ENCODE measurements at regions not wholly inside any gene's neighbourhood (a gene's known extent, or its start where the extent isn't known, plus 50 kb on each side); places are given as distances from the start of the nearest gene placed in this dataset.

GRCh38 chr1:57908147-57908890, 484.5 kb upstream of the DAB1 start:
- no peak for DNase-seq

- no peak for DNase-seq
Observed at GRCh38 chr1:57901208-57901919, 477.5 kb upstream of the DAB1 start.

DNA sequence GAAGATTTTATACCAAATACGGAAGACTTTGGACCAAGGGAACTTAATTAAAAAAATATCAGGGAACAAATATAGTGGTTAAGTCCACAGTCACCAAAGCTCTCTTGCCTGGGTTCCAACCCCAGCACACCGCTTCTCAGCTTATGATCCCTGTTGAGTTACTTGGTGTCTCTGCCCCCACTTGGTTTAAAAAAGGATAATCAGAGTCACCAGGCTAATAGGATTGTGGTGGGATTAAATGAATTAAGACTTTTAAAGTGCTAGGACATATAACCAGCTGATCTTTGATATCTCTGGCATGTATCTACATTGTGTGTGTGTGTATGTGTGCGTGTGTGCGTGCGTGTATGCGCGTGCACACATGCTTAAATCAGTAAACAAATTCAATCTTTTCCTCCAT, 474.7 kb upstream of the DAB1 start:
- no peak for DNase-seq

GRCh38 chr1:57897581-57897980, 473.7 kb upstream of the DAB1 start:
- no peak for DNase-seq

GRCh38 chr1:57894315-57894714, 470.5 kb upstream of the DAB1 start:
- DNase-seq, result no peak

GRCh38 chr1:57889676-57890320, 465.9 kb upstream of the DAB1 start:
- DNase-seq, result no peak

- no peak for DNase-seq
Observed at GRCh38 chr1:57887964-57888491, 464.2 kb upstream of the DAB1 start.

- no peak for DNase-seq
Observed at GRCh38 chr1:57886376-57886775, 462.5 kb upstream of the DAB1 start.

DNA sequence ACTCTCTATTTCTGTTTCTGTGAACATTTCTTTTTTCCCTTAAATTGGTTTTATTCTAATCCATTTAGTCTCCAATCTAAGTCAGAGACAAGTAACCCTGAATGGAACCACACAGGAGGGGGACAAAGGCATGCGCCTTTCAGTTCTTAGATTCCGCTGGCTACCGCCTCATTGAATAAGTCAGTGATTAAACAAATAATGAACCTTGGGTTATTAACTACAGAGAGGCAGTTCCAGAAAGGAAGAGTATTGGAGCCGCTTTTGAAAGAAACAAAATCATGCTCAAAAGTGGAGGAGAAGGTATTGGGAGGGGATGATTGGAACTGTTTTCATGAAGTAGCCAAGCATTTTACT, 459.8 kb upstream of the DAB1 start:
- DNase-seq, result no peak

DNA sequence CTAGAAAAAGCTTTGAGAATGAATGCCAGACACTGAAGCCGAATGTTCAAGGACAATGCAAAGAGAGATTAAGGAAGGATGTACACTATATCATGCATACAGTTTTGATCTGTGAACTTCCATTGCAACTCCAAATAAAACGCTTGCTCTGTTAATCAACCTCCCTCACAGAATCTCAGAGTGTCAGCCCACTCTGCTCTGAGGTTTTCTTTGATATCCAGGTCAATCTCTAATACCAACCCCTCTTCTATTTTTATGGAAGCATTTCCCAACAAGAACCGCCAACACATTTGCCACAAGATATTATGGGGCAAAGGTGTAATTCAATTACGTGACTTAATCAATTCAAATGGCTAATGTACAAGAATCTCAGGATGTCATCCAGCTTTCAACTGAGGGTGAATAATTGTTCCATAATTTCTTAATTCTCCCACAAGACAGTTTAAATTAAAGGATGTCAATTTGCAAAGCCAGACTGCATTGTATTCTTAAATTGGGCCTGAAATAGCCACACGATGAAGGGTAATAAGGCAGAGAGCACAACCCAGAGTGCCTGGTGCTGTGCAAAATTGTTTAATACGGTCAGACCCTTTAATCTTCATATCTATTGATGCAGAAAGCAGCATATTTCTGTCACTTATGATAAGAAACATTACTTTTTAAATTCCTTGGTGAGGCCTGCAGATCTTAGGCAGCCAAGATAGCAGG, 459.2 kb upstream of the DAB1 start:
- no peak for DNase-seq

DNA sequence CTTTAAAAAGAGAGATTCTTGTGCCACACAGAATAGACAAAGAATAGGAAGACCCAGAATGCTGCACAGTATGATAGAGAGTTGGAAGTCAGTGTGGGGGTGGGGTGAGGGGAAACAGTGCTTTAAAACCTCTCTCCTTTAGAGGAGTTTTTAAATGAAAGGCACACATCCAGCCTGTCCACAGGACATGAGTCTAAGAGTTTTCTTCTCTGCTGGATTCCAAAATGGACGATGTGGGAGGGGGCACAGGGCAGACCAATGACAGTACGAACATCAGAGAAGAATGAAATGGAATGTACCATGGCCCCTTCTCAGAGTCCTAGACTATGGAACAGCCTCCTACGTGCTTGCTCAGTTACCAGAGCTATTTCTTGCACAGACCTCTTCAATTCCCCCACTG, 458.2 kb upstream of the DAB1 start:
- DNase-seq, result no peak

- no peak for DNase-seq
Observed at GRCh38 chr1:57881639-57882038, 457.8 kb upstream of the DAB1 start.

DNA sequence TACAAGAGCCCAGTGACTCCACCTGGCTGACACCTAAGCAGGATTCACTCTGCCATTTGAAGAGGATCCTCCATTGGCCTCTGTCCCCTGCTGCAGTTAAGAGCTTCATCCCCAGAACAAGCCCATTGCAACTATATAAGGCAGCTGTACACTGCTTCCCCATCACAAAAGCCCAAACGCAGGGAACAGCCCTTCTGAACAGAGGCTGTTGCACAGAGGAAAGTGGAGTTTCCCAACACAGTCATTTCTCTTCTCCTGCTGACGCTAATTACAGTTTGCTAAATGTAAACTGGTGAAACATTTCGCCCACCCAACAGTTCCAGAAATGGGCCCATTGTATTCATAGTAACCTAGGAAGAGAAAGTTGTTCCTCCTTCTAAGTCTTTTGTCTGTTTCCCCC, 455.8 kb upstream of the DAB1 start:
- DNase-seq, result no peak

DNA sequence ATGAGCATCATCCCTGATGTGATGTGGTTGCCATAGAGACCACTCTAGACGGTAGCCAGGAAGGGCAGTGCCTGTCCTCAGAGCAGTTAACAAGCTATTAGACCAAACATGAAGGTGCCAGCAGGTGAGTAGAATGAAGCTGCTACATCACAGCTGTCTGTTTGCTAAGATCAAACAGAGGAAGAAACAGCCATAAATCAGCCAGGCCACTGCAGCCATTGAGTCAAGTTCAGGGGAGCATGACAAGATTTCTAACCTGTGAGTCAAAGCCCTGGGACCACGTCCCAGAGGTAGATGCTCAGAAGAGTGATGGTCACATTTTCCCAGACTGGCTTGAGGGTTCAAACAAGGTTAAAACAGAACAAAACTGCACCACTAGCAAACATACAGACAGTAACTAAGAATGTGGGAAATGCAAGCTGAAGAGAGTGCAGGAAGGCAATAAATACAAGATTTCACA, 450.6 kb upstream of the DAB1 start:
- no peak for DNase-seq

DNA sequence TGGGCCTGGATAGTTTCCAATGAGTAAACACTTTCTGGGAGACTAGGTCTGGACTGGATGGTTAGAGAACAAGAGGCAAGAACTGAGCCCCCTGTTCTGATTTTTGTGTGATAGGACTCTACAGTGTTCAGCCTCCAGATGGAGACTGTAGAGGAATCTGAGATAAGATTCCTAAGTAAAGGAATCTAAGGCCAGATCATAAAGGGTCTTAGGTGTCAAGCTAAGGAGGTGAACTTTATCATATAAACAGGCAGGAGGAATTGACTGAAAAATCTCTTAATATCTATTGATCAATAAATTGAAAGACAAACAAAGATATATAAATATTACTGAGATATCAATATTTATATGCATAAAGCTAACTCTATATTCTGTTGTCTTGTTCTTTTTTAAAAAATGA, 449.1 kb upstream of the DAB1 start:
- DNase-seq, result no peak

DNA sequence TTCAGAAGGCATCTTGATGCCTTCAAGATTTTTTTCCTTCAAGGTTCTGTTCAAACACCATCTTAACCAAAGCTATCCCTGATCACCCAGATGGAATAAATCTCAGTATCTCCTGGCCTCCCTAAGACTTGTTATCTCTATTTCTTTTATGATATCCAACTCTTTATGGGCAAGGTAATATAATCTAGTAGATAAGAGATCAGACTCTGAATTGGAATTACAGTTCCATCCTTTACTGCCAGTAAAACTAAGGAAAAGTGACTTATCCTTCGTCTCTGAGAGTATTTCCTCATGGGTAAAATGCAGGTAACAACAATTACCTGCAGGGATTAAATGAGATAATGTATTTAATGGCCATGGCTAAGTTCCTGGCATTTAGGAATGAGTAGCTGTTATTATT, 445.0 kb upstream of the DAB1 start:
- no peak for DNase-seq

DNA sequence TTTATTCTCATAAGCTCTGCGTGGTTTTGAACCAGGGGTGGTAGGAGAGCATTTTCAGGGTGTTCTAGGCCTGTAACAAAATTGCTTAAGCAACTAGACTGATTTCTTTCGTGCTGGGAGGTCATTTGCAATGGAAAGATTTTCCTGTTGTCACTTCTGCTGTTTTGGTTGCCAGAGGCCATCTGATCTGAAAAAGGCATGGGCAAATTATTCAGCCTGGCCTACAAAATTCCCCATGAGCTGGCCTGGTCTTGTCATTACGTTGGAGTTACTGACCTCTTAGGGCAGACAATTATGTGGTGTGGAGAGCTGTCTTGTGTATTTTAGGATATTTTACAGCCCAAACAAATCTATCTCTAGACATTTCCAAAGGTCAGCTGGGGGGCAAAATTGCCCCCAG, 444.4 kb upstream of the DAB1 start:
- no peak for DNase-seq

- no peak for DNase-seq
Observed at GRCh38 chr1:57866998-57867397, 443.1 kb upstream of the DAB1 start.

DNA sequence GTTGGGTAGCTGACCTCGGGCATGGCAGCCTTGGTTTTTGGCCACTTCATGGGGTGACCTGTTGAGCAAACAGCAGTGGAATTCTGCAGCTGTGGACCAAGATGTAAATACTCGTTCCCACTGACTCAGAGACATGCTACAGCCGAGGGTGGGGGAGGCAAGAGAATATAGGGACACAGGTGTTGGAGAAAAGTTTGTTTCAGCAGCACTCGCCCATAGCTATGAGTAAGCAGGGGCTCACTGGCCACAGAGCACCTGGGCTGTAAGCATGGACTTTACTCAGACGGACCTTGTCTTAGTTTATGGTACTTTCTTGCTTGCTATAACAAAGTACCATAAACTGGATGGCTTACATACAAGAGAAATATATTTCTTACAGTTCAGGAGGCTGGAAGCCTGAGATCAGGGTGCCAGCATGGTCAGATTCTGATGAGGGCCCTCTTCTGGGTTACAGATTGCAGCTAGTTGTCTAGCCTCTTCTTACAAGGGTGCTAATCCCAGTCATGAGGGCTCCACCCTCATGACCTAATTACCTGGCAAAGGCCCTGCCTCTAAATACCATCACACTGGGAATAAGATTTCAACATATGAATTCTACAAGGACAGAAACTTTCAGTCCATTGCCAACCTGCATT, 437.2 kb upstream of the DAB1 start:
- no peak for DNase-seq

GRCh38 chr1:57860325-57860724, 436.5 kb upstream of the DAB1 start:
- DNase-seq, result no peak

DNA sequence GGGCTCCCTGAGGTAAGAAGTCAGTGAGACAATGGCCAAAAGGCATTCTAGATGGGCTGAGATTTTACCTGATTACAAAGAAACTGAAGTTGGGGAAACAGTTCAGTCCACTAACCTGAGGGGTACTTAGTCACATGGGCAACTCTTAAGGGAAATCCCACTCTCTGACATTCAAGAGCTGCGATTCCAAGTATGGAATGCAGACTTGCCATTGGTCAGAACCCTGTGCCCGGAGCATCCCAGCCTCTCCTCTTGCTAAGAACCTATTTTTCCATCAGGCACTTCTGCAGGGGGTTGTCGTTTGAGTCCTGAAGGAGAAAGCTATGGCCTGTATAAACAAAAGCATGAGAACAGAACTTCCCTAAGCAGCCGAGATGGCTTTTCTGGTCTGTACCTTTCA, 434.9 kb upstream of the DAB1 start:
- no peak for DNase-seq

DNA sequence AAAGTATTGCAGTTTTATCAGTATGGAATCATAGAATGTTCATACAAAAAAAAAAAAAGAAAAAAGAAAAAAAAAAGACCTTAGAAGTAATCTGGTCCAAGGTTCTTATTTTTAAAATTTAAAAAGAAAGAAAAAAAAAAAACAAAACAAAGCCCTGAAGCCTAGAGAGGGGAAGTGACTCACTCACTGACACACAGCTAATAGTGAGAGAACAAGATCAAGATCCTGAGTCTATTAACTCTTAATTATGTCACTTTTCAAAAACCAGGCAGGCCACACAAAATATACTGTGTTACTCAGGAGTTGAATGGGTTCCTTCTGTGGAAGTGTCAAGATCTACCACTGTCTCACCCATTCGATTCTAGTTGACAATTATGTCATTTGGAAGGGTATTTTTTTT, 433.9 kb upstream of the DAB1 start:
- DNase-seq, result no peak

DNA sequence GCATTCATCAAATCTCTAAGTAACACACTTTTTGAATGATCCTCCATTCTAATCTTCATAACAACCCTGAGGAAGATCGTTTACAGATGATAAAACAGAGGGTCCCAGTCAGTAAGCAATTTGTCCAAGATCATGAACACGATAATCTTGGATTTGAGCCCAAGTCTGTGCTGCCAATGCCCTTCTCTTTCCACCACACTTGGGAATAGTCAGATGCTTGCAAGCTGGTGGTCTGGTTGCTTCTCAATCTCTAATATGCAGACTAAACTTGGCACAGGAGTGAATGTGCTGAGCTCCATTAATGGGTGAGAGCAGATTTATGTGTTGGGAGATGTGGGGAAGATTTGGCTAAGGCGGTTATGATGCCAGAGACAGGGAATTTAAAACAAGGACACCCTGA, 430.6 kb upstream of the DAB1 start:
- DNase-seq, result no peak
